Upper lobe of right lung (tissue), 1 donor: ENCODE measurements at regions not wholly inside any gene's neighbourhood (a gene's known extent, or its start where the extent isn't known, plus 50 kb on each side); places are given as distances from the start of the nearest gene placed in this dataset.

Experiments
- ATAC-seq: fragments of 200-7000 bp; cut with Tn5 transposase; one replicate; pipeline ENCODE4 v1.9.1; 2020; ENCODE audit warnings: mild to moderate bottlenecking, moderate library complexity
- DNase-seq: peaks from one replicate; pipeline ENCODE4 v3.0.0-alpha.2; 2020
- H3K27ac ChIP-seq: fragments of 200-600 bp; one replicate; pipeline ENCODE4 v1.8.0; 2022
- H3K27me3 ChIP-seq: fragments of 200-600 bp; one replicate; pipeline ENCODE4 v1.8.0; 2022; ENCODE audit warnings: mild to moderate bottlenecking
- H3K36me3 ChIP-seq: fragments of 200-600 bp; one replicate; pipeline ENCODE4 v1.8.0; 2022
- H3K4me1 ChIP-seq: fragments of 200-600 bp; one replicate; pipeline ENCODE4 v1.8.0; 2022
- H3K4me3 ChIP-seq: fragments of 200-600 bp; one replicate; pipeline ENCODE4 v1.8.0; 2022; ENCODE audit warnings: mild to moderate bottlenecking
- H3K9me3 ChIP-seq: fragments of 200-600 bp; one replicate; pipeline ENCODE4 v1.8.0; 2022
- intact Hi-C: fragments of 100-400 bp; cut with DNase I; formaldehyde crosslinking; loops from one replicate; pipeline ENCODE4 v1.11.0; 2022
- TF ChIP-seq, protein P1 (sequence below): fragments of 200-600 bp; IDR thresholded peaks from one replicate; pipeline ENCODE4 v1.8.0; 2022; ENCODE audit warnings: antibody characterized with exemption
- donor health status: DM: no; HTN: yes; CAD: no; lungs with severe emphysema.

DNA sequence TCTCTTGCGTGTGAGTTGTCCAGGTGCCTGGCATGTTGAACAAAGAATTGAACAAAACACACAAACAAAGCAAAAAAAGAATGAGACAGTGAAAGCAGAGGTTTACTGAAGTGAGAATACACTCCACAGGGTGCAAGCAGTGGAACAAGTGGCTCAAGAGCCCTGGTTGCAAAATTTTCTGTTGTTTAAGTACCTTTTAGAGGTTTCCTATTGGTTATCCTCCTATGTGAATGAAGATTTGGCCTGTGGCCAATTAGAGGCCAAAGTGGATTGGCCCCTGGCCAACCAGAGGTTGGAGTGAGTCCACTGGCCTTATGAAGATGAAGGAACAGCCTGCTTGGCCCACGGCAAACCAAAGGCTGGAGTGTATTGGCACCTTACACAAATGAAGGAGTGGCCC, 1188.5 kb upstream of the NRXN1 start:
- DNase-seq (peak; percentile 72), ATAC-seq (peak; percentile 55)
- intact Hi-C loops, result no loop called here
- Histone ChIP-seq H3K27me3 (no peaks in the 10 kb centered on the region), H3K36me3 (no peaks in the 10 kb centered on the region), H3K4me3 (no peak overlapping the region), H3K4me1 (no peaks in the 10 kb centered on the region), H3K27ac (no peak overlapping the region), H3K9me3 (no peaks in the 10 kb centered on the region)
- TF ChIP-seq, protein P1, sequence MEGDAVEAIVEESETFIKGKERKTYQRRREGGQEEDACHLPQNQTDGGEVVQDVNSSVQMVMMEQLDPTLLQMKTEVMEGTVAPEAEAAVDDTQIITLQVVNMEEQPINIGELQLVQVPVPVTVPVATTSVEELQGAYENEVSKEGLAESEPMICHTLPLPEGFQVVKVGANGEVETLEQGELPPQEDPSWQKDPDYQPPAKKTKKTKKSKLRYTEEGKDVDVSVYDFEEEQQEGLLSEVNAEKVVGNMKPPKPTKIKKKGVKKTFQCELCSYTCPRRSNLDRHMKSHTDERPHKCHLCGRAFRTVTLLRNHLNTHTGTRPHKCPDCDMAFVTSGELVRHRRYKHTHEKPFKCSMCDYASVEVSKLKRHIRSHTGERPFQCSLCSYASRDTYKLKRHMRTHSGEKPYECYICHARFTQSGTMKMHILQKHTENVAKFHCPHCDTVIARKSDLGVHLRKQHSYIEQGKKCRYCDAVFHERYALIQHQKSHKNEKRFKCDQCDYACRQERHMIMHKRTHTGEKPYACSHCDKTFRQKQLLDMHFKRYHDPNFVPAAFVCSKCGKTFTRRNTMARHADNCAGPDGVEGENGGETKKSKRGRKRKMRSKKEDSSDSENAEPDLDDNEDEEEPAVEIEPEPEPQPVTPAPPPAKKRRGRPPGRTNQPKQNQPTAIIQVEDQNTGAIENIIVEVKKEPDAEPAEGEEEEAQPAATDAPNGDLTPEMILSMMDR, result no peak

GRCh38 chr2:52210611-52211010, 1178.7 kb upstream of the NRXN1 start:
- ATAC-seq, result no peak
- TF ChIP-seq, protein P1, result no peak
- Histone ChIP-seq H3K9me3 (no peaks in the 10 kb centered on the region), H3K4me1 (no peaks in the 10 kb centered on the region), H3K4me3 (no peak overlapping the region), H3K27me3 (no peaks in the 10 kb centered on the region), H3K27ac (no peak overlapping the region), H3K36me3 (no peaks in the 10 kb centered on the region)
- intact Hi-C loops, result no loop called here
- DNase-seq, result no peak

DNA sequence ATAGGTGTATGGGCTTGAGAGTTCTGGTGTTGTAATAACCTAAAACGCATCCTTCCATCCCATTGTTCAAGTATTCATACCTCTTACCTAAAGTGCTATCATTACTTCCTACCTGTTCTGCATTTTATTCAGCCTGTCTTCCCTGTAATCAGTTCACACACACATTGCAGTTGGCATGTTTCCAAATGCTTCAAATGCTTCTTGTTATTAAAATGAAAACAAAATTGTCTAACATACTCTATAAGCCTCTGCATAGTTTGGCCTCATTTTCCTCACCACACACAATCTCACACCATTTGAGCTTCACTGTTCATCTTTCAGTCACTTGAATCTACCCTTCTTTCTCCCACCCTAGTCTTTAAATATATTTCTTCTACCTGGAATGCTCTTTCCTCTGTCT, 1178.2 kb upstream of the NRXN1 start:
- no peak for DNase-seq
- Histone ChIP-seq H3K27me3 (no peaks in the 10 kb centered on the region), H3K9me3 (no peaks in the 10 kb centered on the region), H3K4me3 (no peak overlapping the region), H3K4me1 (no peaks in the 10 kb centered on the region), H3K27ac (no peak overlapping the region), H3K36me3 (no peaks in the 10 kb centered on the region)
- no peak for ATAC-seq
- intact Hi-C loops, result no loop called here
- TF ChIP-seq, protein P1, result no peak

DNA sequence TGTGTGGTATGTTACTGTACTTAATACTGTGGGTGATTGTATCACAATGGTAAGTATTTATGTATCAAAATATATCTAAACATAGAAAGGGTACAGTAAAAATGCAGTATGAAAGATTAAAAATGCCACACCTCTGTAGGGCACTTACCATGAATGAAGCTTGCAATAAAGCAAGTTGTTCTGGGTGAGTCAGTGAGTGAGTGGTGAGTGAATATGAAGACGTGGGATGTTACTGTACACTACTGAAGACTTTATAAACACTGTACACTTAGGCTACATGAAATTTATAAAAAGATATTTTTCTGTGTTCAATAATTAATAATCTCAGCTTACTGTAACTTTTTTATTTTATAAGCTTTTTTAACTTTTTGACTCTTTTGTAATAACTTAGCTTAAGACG, 1162.4 kb upstream of the NRXN1 start:
- ATAC-seq, result no peak
- intact Hi-C loops, result no loop called here
- Histone ChIP-seq H3K36me3 (no peaks in the 10 kb centered on the region), H3K4me1 (no peaks in the 10 kb centered on the region), H3K4me3 (no peak overlapping the region), H3K9me3 (no peaks in the 10 kb centered on the region), H3K27me3 (no peaks in the 10 kb centered on the region), H3K27ac (no peak overlapping the region)
- TF ChIP-seq, protein P1, result no peak
- no peak for DNase-seq

DNA sequence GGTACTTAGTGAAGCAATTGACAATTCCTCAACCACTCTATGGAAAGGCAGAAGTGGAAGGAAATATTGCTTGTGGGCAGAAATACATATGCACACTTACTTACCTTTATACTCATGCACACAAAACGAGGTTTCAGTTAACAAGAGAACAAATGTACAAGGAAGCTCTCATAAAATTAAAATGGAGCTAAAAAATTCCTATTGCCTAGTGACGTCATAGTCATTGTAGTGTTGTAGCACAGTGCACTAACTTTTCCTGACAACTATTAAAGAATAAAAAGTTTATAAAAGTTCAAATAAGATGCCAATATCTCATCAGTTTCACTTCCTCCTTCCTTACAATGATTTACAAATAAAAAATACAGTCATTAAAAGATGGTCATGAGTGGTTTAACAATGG, 1161.9 kb upstream of the NRXN1 start:
- no peak overlapping the region for H3K27ac ChIP-seq
- DNase-seq (no peak), ATAC-seq (no peak)
- TF ChIP-seq, protein P1, result no peak
- no peaks in the 10 kb centered on the region for H3K27me3 ChIP-seq
- intact Hi-C loops, result no loop called here
- H3K4me1 ChIP-seq, result no peaks in the 10 kb centered on the region
- H3K36me3 ChIP-seq, result no peaks in the 10 kb centered on the region
- no peak overlapping the region for H3K4me3 ChIP-seq
- H3K9me3 ChIP-seq, result no peaks in the 10 kb centered on the region

DNA sequence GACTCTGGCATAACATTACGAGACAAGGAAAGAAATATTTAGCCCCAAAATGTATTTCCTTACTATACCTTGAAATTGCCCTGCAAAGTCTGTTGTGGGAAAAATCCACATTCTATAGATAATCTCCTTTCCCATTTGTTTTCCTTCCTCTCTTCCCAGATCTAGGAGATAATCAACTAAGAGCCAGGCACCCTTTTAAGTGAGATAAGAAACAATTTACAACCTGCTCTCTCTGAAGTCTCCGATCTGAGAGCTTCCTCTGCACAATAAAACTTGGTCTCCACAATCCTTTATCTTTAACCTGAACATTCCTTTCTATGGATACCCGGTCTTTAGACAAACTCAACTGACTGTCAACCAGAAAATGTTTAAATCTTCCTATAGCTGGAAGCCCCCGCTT, 1160.7 kb upstream of the NRXN1 start:
- H3K4me1 ChIP-seq, result no peaks in the 10 kb centered on the region
- TF ChIP-seq, protein P1, result no peak
- H3K9me3 ChIP-seq, result no peaks in the 10 kb centered on the region
- no peaks in the 10 kb centered on the region for H3K27me3 ChIP-seq
- no peak for DNase-seq
- intact Hi-C loops, result no loop called here
- no peaks in the 10 kb centered on the region for H3K36me3 ChIP-seq
- no peak overlapping the region for H3K27ac ChIP-seq
- no peak for ATAC-seq
- H3K4me3 ChIP-seq, result no peak overlapping the region
